Keratinocyte (primary cell): ENCODE measurements at regions not wholly inside any gene's neighbourhood (a gene's known extent, or its start where the extent isn't known, plus 50 kb on each side); places are given as distances from the start of the nearest gene placed in this dataset.

ENCODE experiments used
- DNase-seq: peaks from one replicate; pipeline ENCODE4 v3.0.0-alpha.2; 2011; ENCODE audit warnings: low read depth, missing footprints, low spot score
- FAIRE-seq: peaks from 2 replicates; lab custom pipeline; 2011; peaks lifted over from hg19 to GRCh38; lab: Jason Lieb, UNC
- H2AFZ ChIP-seq: 2 replicates; pipeline ENCODE4 v1.6.0; 2012; ENCODE audit warnings: low read length, control low read depth, inconsistent platforms; ENCODE audit not compliant: control insufficient read depth
- H3K27ac ChIP-seq: 2 replicates; pipeline ENCODE4 v1.5.1; 2011; ENCODE audit warnings: low read length; ENCODE audit not compliant: control insufficient read depth, insufficient read depth
- H3K27me3 ChIP-seq: 3 replicates; pipeline ENCODE4 v1.6.0; 2011; ENCODE audit warnings: low read length; ENCODE audit not compliant: control insufficient read depth, insufficient read depth; ENCODE audit errors: extremely low read depth
- H3K36me3 ChIP-seq, 2 experiments: 2 replicates in 1 of 2; 3 replicates in 1 of 2; pipeline ENCODE4 v1.5.1; 2011; ENCODE audit warnings: low read length in 2 of 2, mild to moderate bottlenecking in 1 of 2; ENCODE audit not compliant: control insufficient read depth in 2 of 2, insufficient read depth in 2 of 2; ENCODE audit errors: extremely low read depth in 1 of 2
- H3K4me1 ChIP-seq: 3 replicates; pipeline ENCODE4 v1.5.1; 2011; ENCODE audit warnings: low read length; ENCODE audit not compliant: control insufficient read depth, insufficient read depth; ENCODE audit errors: extremely low read depth
- H3K4me2 ChIP-seq: 3 replicates; pipeline ENCODE4 v1.6.0; 2011; ENCODE audit warnings: low read depth, low read length; ENCODE audit not compliant: control insufficient read depth, insufficient read depth; ENCODE audit errors: extremely low read depth
- H3K4me3 ChIP-seq, 3 experiments: fragments of 200-600 bp in 1 of 3; sonication (generic) in 1 of 3; 2 replicates in 2 of 3; 3 replicates in 1 of 3; pipeline ENCODE4 v1.5.1; 2011 to 2016; ENCODE audit warnings: low read length in 3 of 3, mild to moderate bottlenecking in 3 of 3, control low read depth in 2 of 3, inconsistent platforms in 1 of 3, low read depth in 1 of 3, mixed read lengths in 1 of 3, mixed run types in 1 of 3, moderate library complexity in 1 of 3; ENCODE audit not compliant: control insufficient read depth in 2 of 3, insufficient read depth in 2 of 3; ENCODE audit errors: extremely low read depth in 1 of 3
- H3K79me2 ChIP-seq: 2 replicates; pipeline ENCODE4 v1.6.0; 2012; ENCODE audit warnings: low read length; ENCODE audit not compliant: control insufficient read depth, insufficient read depth
- H3K9ac ChIP-seq: 3 replicates; pipeline ENCODE4 v1.6.0; 2011; ENCODE audit warnings: low read length; ENCODE audit not compliant: control insufficient read depth, insufficient read depth; ENCODE audit errors: extremely low read depth
- H3K9me1 ChIP-seq: 3 replicates; pipeline ENCODE4 v1.6.0; 2011; ENCODE audit warnings: low read length; ENCODE audit not compliant: control insufficient read depth, insufficient read depth; ENCODE audit errors: extremely low read depth
- H3K9me3 ChIP-seq: 2 replicates; pipeline ENCODE4 v1.5.1; 2012; ENCODE audit warnings: low read depth, low read length; ENCODE audit not compliant: control insufficient read depth
- H4K20me1 ChIP-seq: 3 replicates; pipeline ENCODE4 v1.6.0; 2011; ENCODE audit warnings: low read length; ENCODE audit not compliant: control insufficient read depth, insufficient read depth; ENCODE audit errors: extremely low read depth
- EZH2 ChIP-seq: IDR thresholded peaks from one replicate; pipeline ENCODE4 v1.6.1; 2012; ENCODE audit warnings: inconsistent platforms, mild to moderate bottlenecking, low read length, moderate library complexity
- dilution Hi-C: fragments of 300-500 bp; cut with MboI; formaldehyde crosslinking; loops from one replicate; pipeline ENCODE4 v1.7.0; 2020; ENCODE audit warnings: low sequenced_read_pairs; ENCODE audit not compliant: extremely low pct_ligation_motif_present
- TF ChIP-seq, protein P1 (sequence below), 3 experiments: IDR thresholded peaks in 1 of 3; conservative IDR thresholded peaks in 1 of 3; optimal IDR thresholded peaks in 1 of 3; 2 replicates in 2 of 3; 3 replicates in 1 of 3; pipeline versions ENCODE3 to v1.5.1; 2011; ENCODE audit warnings: low read length in 3 of 3, mild to moderate bottlenecking in 3 of 3, moderate library complexity in 2 of 3, control low read depth in 1 of 3, inconsistent platforms in 1 of 3; ENCODE audit not compliant: insufficient read depth in 2 of 3; ENCODE audit errors: extremely low read depth in 1 of 3

DNA sequence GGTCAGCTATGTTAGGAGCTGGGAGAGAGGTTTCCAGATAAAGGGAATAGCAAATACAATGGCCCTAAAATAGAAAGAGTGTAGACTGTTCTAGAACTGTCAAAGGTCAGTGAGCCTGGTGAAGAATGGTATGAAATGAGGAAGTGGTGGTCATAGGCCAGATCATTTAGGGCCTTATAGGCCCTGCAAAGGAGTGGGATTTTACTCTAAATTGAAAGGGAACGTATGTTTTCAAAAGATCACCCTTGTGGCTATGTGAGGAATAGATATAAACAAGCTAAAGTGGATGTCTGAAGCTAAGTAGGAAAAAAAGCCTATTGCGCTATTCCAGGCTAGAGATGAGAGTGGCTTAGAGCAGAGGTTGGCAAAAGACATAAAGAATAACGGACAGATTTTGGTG, 70.7 kb upstream of the TDRD3 start:
- Histone ChIP-seq H3K79me2 (no peaks in the 10 kb centered on the region), H3K9me1 (no peaks in the 10 kb centered on the region), H2AFZ (no peak overlapping the region), H3K27ac (no peak overlapping the region), H3K27me3 (no peaks in the 10 kb centered on the region), H3K4me1 (no peaks in the 10 kb centered on the region), H3K4me2 (no peak overlapping the region), H3K36me3 (no peaks in the 10 kb centered on the region), H4K20me1 (no peaks in the 10 kb centered on the region), H3K4me3 (no peak overlapping the region), H3K9ac (no peak overlapping the region), H3K9me3 (no peaks in the 10 kb centered on the region)
- dilution Hi-C loops = no loop called here
- FAIRE-seq = no peak
- TF ChIP-seq EZH2 = no peak
- TF ChIP-seq, protein P1, sequence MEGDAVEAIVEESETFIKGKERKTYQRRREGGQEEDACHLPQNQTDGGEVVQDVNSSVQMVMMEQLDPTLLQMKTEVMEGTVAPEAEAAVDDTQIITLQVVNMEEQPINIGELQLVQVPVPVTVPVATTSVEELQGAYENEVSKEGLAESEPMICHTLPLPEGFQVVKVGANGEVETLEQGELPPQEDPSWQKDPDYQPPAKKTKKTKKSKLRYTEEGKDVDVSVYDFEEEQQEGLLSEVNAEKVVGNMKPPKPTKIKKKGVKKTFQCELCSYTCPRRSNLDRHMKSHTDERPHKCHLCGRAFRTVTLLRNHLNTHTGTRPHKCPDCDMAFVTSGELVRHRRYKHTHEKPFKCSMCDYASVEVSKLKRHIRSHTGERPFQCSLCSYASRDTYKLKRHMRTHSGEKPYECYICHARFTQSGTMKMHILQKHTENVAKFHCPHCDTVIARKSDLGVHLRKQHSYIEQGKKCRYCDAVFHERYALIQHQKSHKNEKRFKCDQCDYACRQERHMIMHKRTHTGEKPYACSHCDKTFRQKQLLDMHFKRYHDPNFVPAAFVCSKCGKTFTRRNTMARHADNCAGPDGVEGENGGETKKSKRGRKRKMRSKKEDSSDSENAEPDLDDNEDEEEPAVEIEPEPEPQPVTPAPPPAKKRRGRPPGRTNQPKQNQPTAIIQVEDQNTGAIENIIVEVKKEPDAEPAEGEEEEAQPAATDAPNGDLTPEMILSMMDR (optimal IDR thresholded peaks at IDR 0.05 in 1 of 3, IDR thresholded peaks at IDR 0.05 in 1 of 3, conservative IDR thresholded peaks at IDR 0.05 in 1 of 3; ENCODE audit: extremely low read depth in 1 of 3, insufficient read depth in 2 of 3, low read length in 3 of 3) = no peak
- DNase-seq = no peak

DNA sequence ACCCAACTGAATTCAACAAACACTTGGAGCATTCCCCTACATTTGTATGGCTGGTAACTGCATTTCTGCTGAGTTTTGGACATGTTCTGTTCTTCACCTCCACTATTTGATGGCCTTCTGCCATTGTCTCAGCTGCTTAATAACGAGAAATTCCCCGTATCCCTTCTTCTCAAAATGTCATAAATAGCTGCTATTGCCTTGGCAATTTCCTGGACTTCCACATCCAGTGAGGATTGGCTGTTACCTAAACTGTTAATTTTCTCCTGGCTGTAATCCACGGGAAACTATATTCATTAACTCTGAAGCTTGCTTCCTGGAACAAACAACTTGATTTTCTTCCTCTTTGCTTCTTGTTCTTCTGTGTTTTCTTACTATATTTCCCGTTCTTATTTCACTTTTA, 69.5 kb upstream of the TDRD3 start:
- Histone ChIP-seq H3K9me1 (no peaks in the 10 kb centered on the region), H4K20me1 (no peaks in the 10 kb centered on the region), H3K9me3 (no peaks in the 10 kb centered on the region), H3K4me3 (no peak overlapping the region), H3K27ac (no peak overlapping the region), H3K27me3 (no peaks in the 10 kb centered on the region), H3K4me1 (no peaks in the 10 kb centered on the region), H3K4me2 (no peak overlapping the region), H2AFZ (no peak overlapping the region), H3K9ac (no peak overlapping the region), H3K36me3 (no peaks in the 10 kb centered on the region), H3K79me2 (no peaks in the 10 kb centered on the region)
- TF ChIP-seq, protein P1 (optimal IDR thresholded peaks at IDR 0.05 in 1 of 3, IDR thresholded peaks at IDR 0.05 in 1 of 3, conservative IDR thresholded peaks at IDR 0.05 in 1 of 3; ENCODE audit: extremely low read depth in 1 of 3, insufficient read depth in 2 of 3, low read length in 3 of 3) = no peak
- TF ChIP-seq EZH2 = no peak
- no peak for FAIRE-seq
- no peak for DNase-seq
- dilution Hi-C loops = no loop called here
